GM23338 (cell line): ENCODE measurements at regions not wholly inside any gene's neighbourhood (a gene's known extent, or its start where the extent isn't known, plus 50 kb on each side); places are given as distances from the start of the nearest gene placed in this dataset.

Source experiments
- ATAC-seq: fragments of 200-7000 bp; cut with Tn5 transposase; 3 replicates; pipeline ENCODE4 v1.9.1; 2020
- DNase-seq: peaks from one replicate; pipeline ENCODE4 v3.0.0-alpha.2; 2015; ENCODE audit warnings: low spot score
- H2AFZ ChIP-seq: fragments of 200-600 bp; sonication (generic); 2 replicates; pipeline ENCODE4 v1.8.0; 2016; ENCODE audit warnings: antibody characterized with exemption, mild to moderate bottlenecking, moderate library complexity
- H3F3A ChIP-seq: fragments of 200-600 bp; sonication (generic); replicated peaks from 2 replicates; pipeline ENCODE4 v1.8.0; 2017; ENCODE audit warnings: antibody characterized with exemption, mixed run types, low read depth
- H3K27ac ChIP-seq: fragments of 200-600 bp; sonication (generic); 2 replicates; pipeline ENCODE4 v1.6.1; 2016; ENCODE audit warnings: low read depth
- H3K27me3 ChIP-seq: fragments of 200-600 bp; sonication (generic); 2 replicates; pipeline ENCODE4 v1.8.0; 2016; ENCODE audit warnings: mild to moderate bottlenecking, mixed run types, moderate library complexity; ENCODE audit not compliant: insufficient read depth
- H3K36me3 ChIP-seq: fragments of 200-600 bp; sonication (generic); 2 replicates; pipeline ENCODE4 v1.8.0; 2016; ENCODE audit warnings: mild to moderate bottlenecking; ENCODE audit not compliant: insufficient read depth
- H3K4me1 ChIP-seq: fragments of 200-600 bp; sonication (generic); 2 replicates; pipeline ENCODE4 v1.8.0; 2016; ENCODE audit warnings: mild to moderate bottlenecking, moderate library complexity; ENCODE audit not compliant: insufficient read depth
- H3K4me2 ChIP-seq: fragments of 200-600 bp; sonication (generic); 2 replicates; pipeline ENCODE4 v1.7.1; 2017; ENCODE audit warnings: mixed run types
- H3K4me3 ChIP-seq: fragments of 200-600 bp; sonication (generic); 2 replicates; pipeline ENCODE4 v1.6.1; 2016; ENCODE audit warnings: mixed run types
- H3K79me2 ChIP-seq: fragments of 200-600 bp; sonication (generic); replicated peaks from 2 replicates; pipeline ENCODE4 v1.8.0; 2017; ENCODE audit warnings: mild to moderate bottlenecking; ENCODE audit not compliant: insufficient read depth
- H3K9me2 ChIP-seq: fragments of 200-600 bp; sonication (generic); 2 replicates; pipeline ENCODE4 v1.8.0; 2017; ENCODE audit not compliant: insufficient read depth
- H4K20me1 ChIP-seq: fragments of 200-600 bp; sonication (generic); replicated peaks from 2 replicates; pipeline ENCODE4 v1.8.0; 2017; ENCODE audit warnings: mild to moderate bottlenecking; ENCODE audit not compliant: insufficient read depth
- H3K27ac Mint-ChIP-seq: 2 replicates; pipeline ENCODE4 v1.8.0; 2020; ENCODE audit warnings: inconsistent platforms, mild to moderate bottlenecking, moderate library complexity, mixed read lengths
- H3K27me3 Mint-ChIP-seq: 3 replicates; pipeline ENCODE4 v1.8.0; 2022; ENCODE audit warnings: low read depth, mild to moderate bottlenecking, moderate library complexity, mixed read lengths, inconsistent platforms; ENCODE audit not compliant: insufficient read depth, poor library complexity
- H3K36me3 Mint-ChIP-seq: 3 replicates; pipeline ENCODE4 v1.8.0; 2021; ENCODE audit warnings: low read depth, mild to moderate bottlenecking, inconsistent platforms, moderate library complexity, mixed read lengths
- H3K4me1 Mint-ChIP-seq: 3 replicates; pipeline ENCODE4 v1.8.0; 2020; ENCODE audit warnings: mild to moderate bottlenecking, inconsistent platforms, mixed read lengths
- H3K4me3 Mint-ChIP-seq: 3 replicates; pipeline ENCODE4 v1.8.0; 2021; ENCODE audit warnings: moderate library complexity, mild to moderate bottlenecking, inconsistent platforms, mixed read lengths
- H3K9me3 Mint-ChIP-seq: 3 replicates; pipeline ENCODE4 v1.8.0; 2020; ENCODE audit warnings: moderate library complexity, mild to moderate bottlenecking, inconsistent platforms, mixed read lengths
- CREB1 ChIP-seq: fragments of 250-450 bp; sonication (Bioruptor Pico); IDR thresholded peaks from 2 replicates; pipeline ENCODE4 v1.5.0; 2020; ENCODE audit warnings: low read depth, mild to moderate bottlenecking, moderate library complexity
- CTCF ChIP-seq, 2 experiments: fragments of 200-600 bp in 1 of 2; sonication (generic) in 1 of 2; conservative IDR thresholded peaks; 2 replicates each; pipeline versions ENCODE4 v1.5.1 to v1.6.1; 2016 to 2017; ENCODE audit warnings: antibody characterized with exemption in 2 of 2, low read depth in 2 of 2, mild to moderate bottlenecking in 2 of 2, moderate library complexity in 1 of 2
- ETS1 ChIP-seq: IDR thresholded peaks from 2 replicates; pipeline ENCODE4 v1.6.1; 2016; ENCODE audit warnings: antibody characterized with exemption
- EZH2 ChIP-seq: fragments of 200-600 bp; sonication (generic); IDR thresholded peaks from one replicate; pipeline ENCODE4 v1.8.0; 2017; ENCODE audit warnings: antibody characterized with exemption, mild to moderate bottlenecking, low read depth; ENCODE audit not compliant: unreplicated experiment
- EZH2phosphoT487 ChIP-seq: fragments of 200-600 bp; sonication (generic); IDR thresholded peaks from one replicate; pipeline ENCODE4 v1.8.1; 2018; ENCODE audit warnings: antibody characterized with exemption; ENCODE audit not compliant: unreplicated experiment
- JUNB ChIP-seq: IDR thresholded peaks from one replicate; pipeline ENCODE4 v1.6.1; 2016; ENCODE audit warnings: antibody characterized with exemption; ENCODE audit not compliant: unreplicated experiment
- POLR2AphosphoS5 ChIP-seq: IDR thresholded peaks from 2 replicates; pipeline ENCODE4 v1.6.1; 2016; ENCODE audit warnings: antibody characterized with exemption, low read depth
- REST ChIP-seq: IDR thresholded peaks from one replicate; pipeline ENCODE4 v1.6.1; 2018; ENCODE audit warnings: antibody characterized with exemption; ENCODE audit not compliant: unreplicated experiment
- STAT1 ChIP-seq: IDR thresholded peaks from one replicate; pipeline ENCODE4 v1.6.1; 2016; ENCODE audit warnings: antibody characterized with exemption; ENCODE audit not compliant: unreplicated experiment
- ZNF114 ChIP-seq: fragments of 250-450 bp; sonication (Bioruptor Pico); IDR thresholded peaks from 2 replicates; pipeline ENCODE4 v1.5.0; 2020; ENCODE audit warnings: mild to moderate bottlenecking, moderate library complexity
- ZNF331 ChIP-seq: fragments of 250-450 bp; sonication (Bioruptor Pico); IDR thresholded peaks from 2 replicates; pipeline ENCODE4 v1.5.0; 2020; ENCODE audit warnings: low read depth, mild to moderate bottlenecking, moderate library complexity
- ZNF462 ChIP-seq: fragments of 250-450 bp; sonication (Bioruptor Pico); IDR thresholded peaks from 2 replicates; pipeline ENCODE4 v1.5.0; 2020; ENCODE audit warnings: mild to moderate bottlenecking, moderate library complexity

GRCh38 chr5:175340180-175340579 is 103.8 kb downstream of the DRD1 start:
- no peaks in the 10 kb centered on the region; the same call in 1 of the 2 replicates for H3K4me1 ChIP-seq
- Mint-ChIP-seq H3K36me3 (no peaks in the 10 kb centered on the region), H3K4me3 (no peak overlapping the region), H3K27ac (no peak overlapping the region), H3K9me3 (no peaks in the 10 kb centered on the region; the same call in 2 of the 3 replicates), H3K27me3 (no peaks in the 10 kb centered on the region), H3K4me1 (peaks cover 3% of the 10 kb centered on the region; the same call in 2 of the 3 replicates)
- H3F3A ChIP-seq, result no peaks in the 10 kb centered on the region
- no peak for ATAC-seq
- TF ChIP-seq ETS1 (no peak), JUNB (no peak), ZNF462 (CRISPR knock-in tag) (no peak), STAT1 (no peak), CREB1 (CRISPR knock-in tag) (no peak), CTCF (conservative IDR thresholded peaks at IDR 0.05; ENCODE audit: low read depth in 2 of 2) (no peak), REST (no peak), ZNF331 (CRISPR knock-in tag) (no peak), ZNF114 (no peak), EZH2phosphoT487 (no peak), EZH2 (no peak), POLR2AphosphoS5 (no peak)
- no peak overlapping the region for H2AFZ ChIP-seq
- no peak overlapping the region for H3K4me3 ChIP-seq
- no peak overlapping the region for H3K4me2 ChIP-seq
- no peaks in the 10 kb centered on the region for H3K79me2 ChIP-seq
- no peaks in the 10 kb centered on the region for H3K27me3 ChIP-seq
- no peaks in the 10 kb centered on the region for H4K20me1 ChIP-seq
- no peak for DNase-seq
- H3K9me2 ChIP-seq, result no peaks in the 10 kb centered on the region
- H3K27ac ChIP-seq, result no peak overlapping the region
- H3K36me3 ChIP-seq, result no peaks in the 10 kb centered on the region
